ENCODE measurements at regions not wholly inside any gene's neighbourhood (a gene's known extent, or its start where the extent isn't known, plus 50 kb on each side); places are given as distances from the start of the nearest gene placed in this dataset.

DNA sequence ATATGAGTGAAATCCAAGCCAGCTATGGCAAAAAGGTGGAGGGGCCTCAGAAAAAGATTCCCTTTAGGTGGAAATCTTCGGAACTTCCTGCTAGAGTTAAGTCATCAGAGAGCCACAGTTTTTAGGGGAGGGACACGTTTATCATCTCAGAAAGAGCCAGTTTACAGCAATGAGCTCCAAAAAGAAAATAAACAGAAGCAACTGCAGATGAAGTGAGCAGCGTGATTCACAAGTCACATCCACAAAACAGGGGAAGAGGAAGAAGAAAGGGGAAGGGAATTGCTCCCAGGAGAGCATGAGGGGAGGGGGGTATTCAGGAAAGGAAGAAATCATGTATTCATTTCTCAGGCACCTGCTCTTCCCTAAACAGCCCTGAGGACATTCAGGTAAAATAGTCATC lies 156.2 kb upstream of the FOXK1 start:
- Mint-ChIP-seq H3K27ac (no peak overlapping the region), H3K27me3 (ENCODE audit: low read depth) (no peaks in the 10 kb centered on the region; the same call in 1 of the 2 replicates), H3K9me3 (peaks cover 0 to 59% of the 10 kb centered on the region in 2 experiments; a peak in 2 of 5 replicates), H3K36me3 (ENCODE audit: insufficient read depth in 1 of 3, low read depth in 3 of 3) (no peaks in the 10 kb centered on the region; a peak in 1 of 7 replicates), H3K4me3 (no peak overlapping the region), H3K4me1 (peaks cover 7 to 8% of the 10 kb centered on the region in 2 experiments)
- Histone ChIP-seq H2BK120ac (ENCODE audit: low read depth, low read length, poor library complexity, severe bottlenecking) (no peak overlapping the region), H3K4ac (ENCODE audit: low read depth, low read length) (no peak overlapping the region), H2AFZ (ENCODE audit: low read length) (no peak overlapping the region), H2BK15ac (ENCODE audit: low read depth, low read length) (no peak overlapping the region), H2BK20ac (ENCODE audit: low read depth, low read length, poor library complexity, severe bottlenecking) (no peak overlapping the region), H3K79me2 (ENCODE audit: insufficient read depth, low read length) (no peaks in the 10 kb centered on the region), H3K4me1 (ENCODE audit: insufficient read depth, low read length) (peaks cover 3% of the 10 kb centered on the region; the same call in 1 of the 2 replicates), H3K9me3 (ENCODE audit: control insufficient read depth, low read depth, low read length) (no peaks in the 10 kb centered on the region), H3T11ph (ENCODE audit: low read length) (no peak overlapping the region), H3K4me2 (ENCODE audit: insufficient read depth, insufficient read length, low read length) (no peak overlapping the region), H3K79me1 (ENCODE audit: insufficient read depth, low read depth, low read length, poor library complexity, severe bottlenecking) (no peaks in the 10 kb centered on the region), H3K9ac (ENCODE audit: extremely low read depth, insufficient read length, low read length) (no peak overlapping the region), H2BK5ac (ENCODE audit: insufficient read length, low read length) (no peak overlapping the region), H3K23me2 (ENCODE audit: insufficient read length, low read depth, low read length, poor library complexity, severe bottlenecking) (no peaks in the 10 kb centered on the region), H4K5ac (ENCODE audit: insufficient read length, low read depth, low read length) (no peak overlapping the region), H3K18ac (ENCODE audit: insufficient read length, low read depth, low read length) (no peak overlapping the region), H3K23ac (ENCODE audit: insufficient read length, low read depth, low read length) (no peak overlapping the region), H3K27ac (ENCODE audit: insufficient read length, low read depth, low read length) (no peak overlapping the region), H4K20me1 (ENCODE audit: control insufficient read depth, insufficient read depth, insufficient read length) (no peaks in the 10 kb centered on the region), H3K56ac (ENCODE audit: insufficient read length, low read depth, low read length) (no peak overlapping the region), H4K8ac (replicated peaks; ENCODE audit: insufficient read length, low read depth, low read length) (no peak overlapping the region), H3K14ac (ENCODE audit: insufficient read depth, low read length) (no peak overlapping the region), H3K27me3 (ENCODE audit: insufficient read depth, low read length) (no peaks in the 10 kb centered on the region), H2BK12ac (ENCODE audit: insufficient read length, low read depth, low read length) (no peak overlapping the region), H2AK5ac (ENCODE audit: insufficient read length, low read length) (no peak overlapping the region), H4K91ac (ENCODE audit: insufficient read length, low read depth, low read length) (no peak overlapping the region)
- TF ChIP-seq, protein P1, sequence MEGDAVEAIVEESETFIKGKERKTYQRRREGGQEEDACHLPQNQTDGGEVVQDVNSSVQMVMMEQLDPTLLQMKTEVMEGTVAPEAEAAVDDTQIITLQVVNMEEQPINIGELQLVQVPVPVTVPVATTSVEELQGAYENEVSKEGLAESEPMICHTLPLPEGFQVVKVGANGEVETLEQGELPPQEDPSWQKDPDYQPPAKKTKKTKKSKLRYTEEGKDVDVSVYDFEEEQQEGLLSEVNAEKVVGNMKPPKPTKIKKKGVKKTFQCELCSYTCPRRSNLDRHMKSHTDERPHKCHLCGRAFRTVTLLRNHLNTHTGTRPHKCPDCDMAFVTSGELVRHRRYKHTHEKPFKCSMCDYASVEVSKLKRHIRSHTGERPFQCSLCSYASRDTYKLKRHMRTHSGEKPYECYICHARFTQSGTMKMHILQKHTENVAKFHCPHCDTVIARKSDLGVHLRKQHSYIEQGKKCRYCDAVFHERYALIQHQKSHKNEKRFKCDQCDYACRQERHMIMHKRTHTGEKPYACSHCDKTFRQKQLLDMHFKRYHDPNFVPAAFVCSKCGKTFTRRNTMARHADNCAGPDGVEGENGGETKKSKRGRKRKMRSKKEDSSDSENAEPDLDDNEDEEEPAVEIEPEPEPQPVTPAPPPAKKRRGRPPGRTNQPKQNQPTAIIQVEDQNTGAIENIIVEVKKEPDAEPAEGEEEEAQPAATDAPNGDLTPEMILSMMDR (conservative IDR thresholded peaks at IDR 0.05): no peak
- no CpG with 5 or more reads among the region's 3 CpGs for WGBS (ENCODE audit: extremely low coverage, insufficient read length, low lambda C conversion rate)
- no peak for DNase-seq

All from H9 (cell line).